Ovary (tissue), 7 donors: ENCODE measurements at regions not wholly inside any gene's neighbourhood (a gene's known extent, or its start where the extent isn't known, plus 50 kb on each side); places are given as distances from the start of the nearest gene placed in this dataset.

Experiments used
- DNase-seq, 5 donors: peaks; one replicate each; pipeline ENCODE4 v3.0.0-alpha.2; 2019 to 2020
- H3K27ac ChIP-seq, 2 donors: fragments of 200-600 bp; one replicate each; pipeline versions ENCODE4 v1.5.1 to v1.8.0; 2019 to 2022
- H3K27me3 ChIP-seq: fragments of 200-600 bp; one replicate; pipeline ENCODE4 v1.8.0; 2022
- H3K36me3 ChIP-seq: fragments of 200-600 bp; sonication (generic); one replicate; pipeline ENCODE4 v1.5.1; 2019
- H3K4me1 ChIP-seq: one replicate; pipeline ENCODE4 v1.8.1; 2013; ENCODE audit warnings: mild to moderate bottlenecking, moderate library complexity; ENCODE audit not compliant: insufficient read depth
- H3K4me3 ChIP-seq: fragments of 200-600 bp; sonication (generic); one replicate; pipeline ENCODE4 v1.5.1; 2017
- H3K9me3 ChIP-seq, 2 donors: fragments of 200-600 bp in 1 of 2; sonication (generic) in 1 of 2; one replicate each; pipeline versions ENCODE4 v1.5.1 to v1.8.1; 2013 to 2019; ENCODE audit warnings: mild to moderate bottlenecking in 1 of 2, moderate library complexity in 1 of 2
- CTCF ChIP-seq, 3 donors: fragments of 450-650 bp in 2 of 3; fragments of 200-600 bp in 1 of 3; IDR thresholded peaks; one replicate each; pipeline versions ENCODE4 v1.5.1 to v1.8.0; 2016 to 2022; ENCODE audit warnings: antibody characterized with exemption in 3 of 3, mild to moderate bottlenecking in 1 of 3
- EP300 ChIP-seq: sonication (generic); formaldehyde crosslinking; IDR thresholded peaks from one replicate; pipeline ENCODE4 v1.6.1; 2017; ENCODE audit warnings: antibody characterized with exemption
- POLR2A ChIP-seq: fragments of 450-650 bp; IDR thresholded peaks from one replicate; pipeline ENCODE4 v1.6.1; 2017; ENCODE audit warnings: antibody characterized with exemption, mild to moderate bottlenecking, moderate library complexity
- whole genome bisulfite sequencing, 3 donors: extraction: QIAGEN DNeasy Blood & Tissue Kit in 1 of 3; methylation state at CpG; one replicate each; pipeline versions ENCODE4 v1.1.5 to v1.1.7; 2013 to 2017; 5-methylcytosine and 5-hydroxymethylcytosine counted together
- intact Hi-C, 4 donors: fragments of 100-400 bp; cut with DNase I; formaldehyde crosslinking; loops; one replicate each; pipeline versions ENCODE4 v1.11.0 to v1.15.1; 2022 to 2023
- donor health status: DM: no; HTN: no; CAD: no; lungs with moderate emphysema.
- donor health status: DM: no; HTN: no; CAD: no.
- donor health status: Bipolar disorder and iron deficiency.
- donor health status: DM: no; HTN: no; CAD: no.
- donor health status: DM: yes; HTN: yes; CAD: no.

GRCh38 chr4:24669751-24670150 is 85.4 kb upstream of the DHX15 start:
- H3K27me3 ChIP-seq, result no peaks in the 10 kb centered on the region
- no peak for TF ChIP-seq POLR2A
- no peak for TF ChIP-seq EP300
- TF ChIP-seq CTCF (IDR thresholded peaks at IDR 0.05), result no peak
- H3K27ac ChIP-seq, result no peak overlapping the region
- DNase-seq, result no peak
- H3K4me1 ChIP-seq, result no peaks in the 10 kb centered on the region
- no peaks in the 10 kb centered on the region for H3K36me3 ChIP-seq
- H3K4me3 ChIP-seq, result no peak overlapping the region
- intact Hi-C loops, result no loop called here
- H3K9me3 ChIP-seq, result no peaks in the 10 kb centered on the region
- 98 to 99% (median 98%) methylated on average over 6 of the region's 6 CpGs for WGBS, 3 donors

DNA sequence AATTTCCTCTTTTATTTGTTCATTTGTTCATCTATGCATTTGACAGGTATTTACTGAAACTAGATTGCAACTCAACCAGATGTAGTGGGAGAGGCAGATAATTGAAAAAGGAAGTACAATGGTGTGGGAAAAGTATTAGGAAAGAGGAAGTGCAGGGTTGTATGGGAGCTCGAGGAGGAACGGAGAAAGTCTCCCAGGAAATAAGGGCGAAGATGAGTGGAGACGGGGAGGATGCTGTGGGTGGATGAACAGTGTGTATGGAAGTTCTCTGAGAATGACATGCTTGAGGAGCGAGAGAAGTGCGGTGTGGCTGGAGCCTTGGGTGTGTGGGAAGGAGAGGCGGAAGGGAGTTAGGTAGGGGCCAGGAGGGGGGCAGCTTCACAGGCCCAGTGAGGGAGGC is 87.5 kb upstream of the DHX15 start:
- H3K4me1 ChIP-seq, result no peaks in the 10 kb centered on the region
- H3K9me3 ChIP-seq, result no peaks in the 10 kb centered on the region
- DNase-seq, result no peak
- no peak overlapping the region for H3K27ac ChIP-seq
- intact Hi-C loops, result no loop called here
- H3K27me3 ChIP-seq, result no peaks in the 10 kb centered on the region
- H3K36me3 ChIP-seq, result no peaks in the 10 kb centered on the region
- H3K4me3 ChIP-seq, result no peak overlapping the region
- no peak for TF ChIP-seq POLR2A
- TF ChIP-seq EP300, result no peak
- TF ChIP-seq CTCF (IDR thresholded peaks at IDR 0.05), result no peak
- 76 to 84% (median 82%) methylated on average over 7 of the region's 7 CpGs for WGBS, 3 donors

DNA sequence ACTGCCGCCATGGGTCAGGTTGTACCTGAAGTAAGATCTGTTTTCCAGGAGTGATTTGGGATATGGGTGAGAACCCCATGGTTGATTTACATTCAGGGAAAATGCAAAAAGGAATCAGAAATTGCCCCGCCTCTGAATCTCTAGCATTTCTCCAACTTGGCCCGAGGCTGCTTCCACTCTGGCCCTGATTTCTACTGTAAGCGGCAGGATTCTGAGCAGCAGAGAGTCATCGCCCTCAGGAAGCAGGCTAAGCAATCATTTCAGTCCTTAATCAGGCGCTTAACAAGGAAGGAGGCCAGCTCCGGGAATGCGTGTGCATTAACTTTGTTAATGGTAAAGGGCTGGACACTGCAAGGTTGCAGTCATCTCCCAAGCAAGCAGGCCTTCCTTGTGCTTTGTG is 88.5 kb upstream of the DHX15 start:
- WGBS, 3 donors, result 90 to 91% (median 91%) methylated on average over 8 of the region's 8 CpGs
- intact Hi-C loops, result no loop called here
- DNase-seq, result no peak

DNA sequence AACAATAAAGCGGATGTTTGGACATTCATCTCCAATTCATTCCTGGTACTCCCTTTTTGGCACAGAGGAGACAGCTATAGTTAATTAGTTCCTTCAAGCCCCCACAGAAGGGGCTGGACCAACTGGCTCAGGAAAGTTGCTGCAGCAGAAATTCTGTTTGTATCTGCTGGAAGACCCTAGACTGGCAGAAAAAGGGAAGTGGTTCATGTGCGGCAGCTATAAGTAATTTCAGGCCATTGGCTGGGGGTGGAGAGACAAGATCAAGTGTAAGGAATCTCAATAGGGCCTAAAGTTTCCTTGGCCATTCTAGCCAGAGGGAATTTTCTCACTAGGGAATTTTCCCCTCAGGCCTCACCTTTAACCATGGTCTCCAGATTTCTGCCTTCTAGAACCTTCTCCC is 89.9 kb upstream of the DHX15 start:
- WGBS, 3 donors, result 77 to 89% (median 80%) methylated on average over 2 of the region's 2 CpGs
- no peak for TF ChIP-seq EP300
- H3K27me3 ChIP-seq, result no peaks in the 10 kb centered on the region

More for the DNA sequence above, 88.5 kb upstream of the DHX15 start:
- Histone ChIP-seq H3K4me3 (no peak overlapping the region), H3K4me1 (no peaks in the 10 kb centered on the region), H3K27ac (no peak overlapping the region), H3K9me3 (no peaks in the 10 kb centered on the region), H3K27me3 (no peaks in the 10 kb centered on the region), H3K36me3 (no peaks in the 10 kb centered on the region)
- no peak for TF ChIP-seq POLR2A
- TF ChIP-seq CTCF (IDR thresholded peaks at IDR 0.05), result no peak
- no peak for TF ChIP-seq EP300

DNA sequence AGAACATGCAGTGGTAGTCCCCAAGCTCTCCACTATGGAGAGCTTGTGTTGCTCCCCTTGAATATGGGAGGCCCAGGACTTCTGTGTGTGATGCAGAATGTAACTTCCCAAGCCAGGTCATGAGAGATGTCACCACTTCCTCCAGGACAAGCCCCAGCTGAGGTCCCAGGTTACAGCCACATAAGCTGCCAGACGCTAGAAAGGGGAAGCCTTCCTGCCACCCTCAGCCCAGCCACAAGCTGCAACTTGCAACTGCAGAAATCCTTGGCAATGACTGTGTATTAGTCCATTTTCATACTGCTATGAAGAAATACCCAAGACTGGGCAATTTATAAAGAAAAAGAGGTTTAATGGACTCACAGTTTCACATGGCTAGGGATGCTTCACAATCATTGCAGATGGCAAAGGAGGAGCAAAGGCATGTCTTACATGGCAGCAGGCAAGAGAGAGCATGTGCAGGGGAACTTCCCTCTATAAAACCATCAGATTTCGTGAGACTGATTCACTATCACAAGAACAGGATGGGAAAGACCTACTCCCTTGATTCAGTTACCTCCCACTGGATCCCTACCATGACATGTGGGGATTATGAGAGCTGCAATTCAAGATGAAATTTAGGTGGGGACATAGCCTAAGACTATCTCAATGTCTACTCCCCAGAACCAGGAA is 91.5 kb upstream of the DHX15 start:
- 68 to 77% (median 72%) methylated on average over 2 of the region's 2 CpGs for WGBS, 3 donors
- intact Hi-C loops, result no loop called here
- no peaks in the 10 kb centered on the region for H3K4me1 ChIP-seq
- H3K9me3 ChIP-seq, result no peaks in the 10 kb centered on the region
- no peaks in the 10 kb centered on the region for H3K36me3 ChIP-seq
- TF ChIP-seq EP300, result no peak
- no peak for DNase-seq
- H3K4me3 ChIP-seq, result no peak overlapping the region
- no peak overlapping the region for H3K27ac ChIP-seq
- no peaks in the 10 kb centered on the region for H3K27me3 ChIP-seq

More for the DNA sequence above, 89.9 kb upstream of the DHX15 start:
- Histone ChIP-seq H3K27ac (no peak overlapping the region), H3K9me3 (no peaks in the 10 kb centered on the region), H3K4me3 (no peak overlapping the region), H3K4me1 (no peaks in the 10 kb centered on the region), H3K36me3 (no peaks in the 10 kb centered on the region)
- DNase-seq, result no peak
- intact Hi-C loops, result no loop called here
